Neural crest cell (in vitro differentiated cells): ENCODE measurements at regions not wholly inside any gene's neighbourhood (a gene's known extent, or its start where the extent isn't known, plus 50 kb on each side); places are given as distances from the start of the nearest gene placed in this dataset.
"Not testable (repeated sequence)": the region's sequence is repeated elsewhere in the genome, so short reads cannot be mapped to it uniquely, and the experiment has no call there.

Experiments
- DNase-seq: peaks from one replicate; pipeline ENCODE4 v3.0.0; 2021; ENCODE audit warnings: low read depth, mixed read lengths, low spot score
- H3K27ac Mint-ChIP-seq: one replicate; pipeline ENCODE4 v1.8.0; 2021; ENCODE audit warnings: mild to moderate bottlenecking, mixed read lengths; ENCODE audit not compliant: unreplicated experiment
- H3K27me3 Mint-ChIP-seq: 2 replicates; pipeline ENCODE4 v1.8.0; 2021; ENCODE audit warnings: low read depth, mild to moderate bottlenecking, mixed read lengths
- H3K36me3 Mint-ChIP-seq: 2 replicates; pipeline ENCODE4 v1.8.0; 2021; ENCODE audit warnings: low read depth, mild to moderate bottlenecking, mixed read lengths
- H3K4me1 Mint-ChIP-seq: 2 replicates; pipeline ENCODE4 v1.8.0; 2021; ENCODE audit warnings: mixed read lengths
- H3K4me3 Mint-ChIP-seq: one replicate; pipeline ENCODE4 v1.8.0; 2021; ENCODE audit warnings: mild to moderate bottlenecking, mixed read lengths
- H3K9me3 Mint-ChIP-seq: 2 replicates; pipeline ENCODE4 v1.8.0; 2021; ENCODE audit warnings: mixed read lengths
- CTCF ChIP-seq: fragments of 200-600 bp; sonication (generic); conservative IDR thresholded peaks from 2 replicates; pipeline ENCODE4 v1.5.0; 2021; ENCODE audit warnings: antibody characterized with exemption, mild to moderate bottlenecking

GRCh38 chr5:88646866-88647265 lies 236.1 kb downstream of the MEF2C start:
- Mint-ChIP-seq H3K4me3 (no peak overlapping the region), H3K27me3 (peaks cover 12% of the 10 kb centered on the region), H3K4me1 (no peaks in the 10 kb centered on the region), H3K27ac (no peak overlapping the region), H3K36me3 (no peaks in the 10 kb centered on the region), H3K9me3 (peaks cover 5% of the 10 kb centered on the region)
- no peak for TF ChIP-seq CTCF
- DNase-seq = no peak

- H3K9me3 Mint-ChIP-seq = peaks cover 5% of the 10 kb centered on the region
- TF ChIP-seq CTCF = no peak
- H3K27ac Mint-ChIP-seq = no peak overlapping the region
- H3K27me3 Mint-ChIP-seq = peaks cover 12% of the 10 kb centered on the region
- H3K4me3 Mint-ChIP-seq = no peak overlapping the region
- no peaks in the 10 kb centered on the region for H3K4me1 Mint-ChIP-seq
- no peak for DNase-seq
- no peaks in the 10 kb centered on the region for H3K36me3 Mint-ChIP-seq
Measured at GRCh38 chr5:88644676-88645075, 238.3 kb downstream of the MEF2C start.

- Mint-ChIP-seq H3K36me3 (no peaks in the 10 kb centered on the region), H3K9me3 (peaks cover 9% of the 10 kb centered on the region), H3K27ac (no peak overlapping the region), H3K4me3 (no peak overlapping the region), H3K27me3 (peaks cover 12% of the 10 kb centered on the region), H3K4me1 (no peaks in the 10 kb centered on the region)
- DNase-seq = no peak
- TF ChIP-seq CTCF = no peak
Measured at GRCh38 chr5:88643315-88643714, 239.7 kb downstream of the MEF2C start.

GRCh38 chr5:88634014-88634413 lies 249.0 kb downstream of the MEF2C start:
- no peak for DNase-seq
- Mint-ChIP-seq H3K36me3 (no peaks in the 10 kb centered on the region), H3K27ac (no peak overlapping the region), H3K9me3 (peaks cover 1% of the 10 kb centered on the region), H3K4me1 (no peaks in the 10 kb centered on the region), H3K4me3 (no peak overlapping the region), H3K27me3 (no peaks in the 10 kb centered on the region)
- TF ChIP-seq CTCF = no peak

- not testable (repeated sequence) for H3K4me1 Mint-ChIP-seq, H3K4me3 Mint-ChIP-seq, H3K27me3 Mint-ChIP-seq, DNase-seq, H3K27ac Mint-ChIP-seq
- peaks cover 19% of the 10 kb centered on the region for H3K36me3 Mint-ChIP-seq
- peaks cover 11% of the 10 kb centered on the region for H3K9me3 Mint-ChIP-seq
Measured at GRCh38 chr5:88622890-88623289, 260.1 kb downstream of the MEF2C start.

GRCh38 chr5:88615767-88616166 lies 267.2 kb downstream of the MEF2C start:
- not testable (repeated sequence) for H3K27me3 Mint-ChIP-seq, DNase-seq, H3K27ac Mint-ChIP-seq, H3K4me3 Mint-ChIP-seq, H3K4me1 Mint-ChIP-seq
- Mint-ChIP-seq H3K9me3 (peaks cover 11% of the 10 kb centered on the region), H3K36me3 (peaks cover 17% of the 10 kb centered on the region)

GRCh38 chr5:88613051-88613450 lies 269.9 kb downstream of the MEF2C start:
- Mint-ChIP-seq H3K36me3 (peaks cover 5% of the 10 kb centered on the region), H3K4me1 (peaks cover 2% of the 10 kb centered on the region), H3K4me3 (no peak overlapping the region), H3K27me3 (no peaks in the 10 kb centered on the region), H3K9me3 (peaks cover 6% of the 10 kb centered on the region), H3K27ac (no peak overlapping the region)
- no peak for TF ChIP-seq CTCF
- DNase-seq = no peak
